ENCODE measurements at regions not wholly inside any gene's neighbourhood (a gene's known extent, or its start where the extent isn't known, plus 50 kb on each side); places are given as distances from the start of the nearest gene placed in this dataset.

DNA sequence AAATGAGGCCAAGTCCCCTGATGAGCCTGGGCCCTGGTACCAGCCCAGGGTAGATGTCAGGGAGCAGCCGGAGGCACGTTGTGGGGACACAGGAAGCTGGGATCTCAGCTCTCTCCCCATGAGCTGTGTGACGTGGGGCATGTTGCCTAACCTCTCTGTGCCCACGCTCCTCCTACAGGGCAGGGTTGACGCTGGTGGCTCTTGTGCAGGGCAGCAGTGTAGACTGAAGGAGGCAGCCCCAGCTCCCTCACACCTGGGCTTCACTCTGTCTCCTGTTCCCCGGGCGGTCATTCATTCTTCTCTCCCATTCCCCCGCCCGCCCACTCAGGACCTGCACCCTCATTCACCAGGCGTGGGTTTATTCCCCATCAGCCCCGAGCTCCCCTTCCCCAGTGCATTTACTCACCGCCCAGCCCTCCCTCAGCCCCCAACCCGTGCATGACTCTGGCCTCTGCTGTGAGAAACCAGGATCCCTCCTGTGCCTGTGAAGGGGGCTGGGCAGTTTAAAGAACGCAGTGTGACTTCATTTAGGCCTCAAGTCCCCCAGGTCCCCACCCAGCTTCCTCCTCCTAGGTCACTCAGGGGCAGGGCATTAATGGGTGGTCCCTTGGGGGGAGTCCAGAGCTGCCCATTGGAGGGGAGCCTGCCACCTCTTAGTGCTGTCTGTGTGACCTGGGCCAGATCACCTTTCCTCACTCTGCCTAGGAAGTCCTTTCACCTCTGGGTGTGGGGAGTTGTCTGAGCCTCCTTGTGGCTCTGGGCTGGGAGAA is 285.7 kb downstream of the PTPRU start (continued):
- TF ChIP-seq CTCF (IDR thresholded peaks at IDR 0.05 in 2 of 3, conservative IDR thresholded peaks at IDR 0.05 in 1 of 3; ENCODE audit: borderline replicate concordance in 1 of 3, insufficient read depth in 1 of 3, low read depth in 2 of 3, low read length in 2 of 3) (no peak), ELF1 (IDR thresholded peaks at IDR 0.05; ENCODE audit: borderline replicate concordance, low read depth) (no peak)
- TF ChIP-seq, protein P1, sequence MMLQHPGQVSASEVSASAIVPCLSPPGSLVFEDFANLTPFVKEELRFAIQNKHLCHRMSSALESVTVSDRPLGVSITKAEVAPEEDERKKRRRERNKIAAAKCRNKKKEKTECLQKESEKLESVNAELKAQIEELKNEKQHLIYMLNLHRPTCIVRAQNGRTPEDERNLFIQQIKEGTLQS (IDR thresholded peaks at IDR 0.05) = no peak

DNA sequence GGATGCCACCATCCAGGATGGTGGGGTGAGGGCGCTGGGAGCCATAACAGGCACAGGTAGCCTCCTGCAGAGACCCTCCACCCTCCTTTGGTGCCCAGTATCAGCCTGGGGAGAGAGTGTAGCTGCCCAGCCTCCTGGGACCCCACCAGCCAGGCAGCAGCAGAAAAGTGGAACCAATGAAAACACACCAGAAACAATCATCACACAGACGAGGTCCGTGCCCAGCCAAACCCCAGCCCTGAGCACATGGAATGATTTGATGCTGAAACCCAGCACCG is 285.1 kb downstream of the PTPRU start:
- POLR2A ChIA-PET = no interaction called here
- TF ChIP-seq RAD21 (IDR thresholded peaks at IDR 0.05; ENCODE audit: low read depth) (no peak), CBX3 (IDR thresholded peaks at IDR 0.05; ENCODE audit: low read depth) (no peak), FOSL1 (IDR thresholded peaks at IDR 0.05; ENCODE audit: low read depth) (no peak), CTCF (IDR thresholded peaks at IDR 0.05 in 2 of 3, conservative IDR thresholded peaks at IDR 0.05 in 1 of 3; ENCODE audit: borderline replicate concordance in 1 of 3, insufficient read depth in 1 of 3, low read depth in 2 of 3, low read length in 2 of 3) (no peak), POLR2A (IDR thresholded peaks at IDR 0.05; ENCODE audit: borderline replicate concordance, extremely low read depth, insufficient read depth, insufficient read length) (no peak), ELF1 (IDR thresholded peaks at IDR 0.05; ENCODE audit: borderline replicate concordance, low read depth) (no peak), ZFX (IDR thresholded peaks at IDR 0.05) (no peak), TCF7L2 (IDR thresholded peaks at IDR 0.05; ENCODE audit: borderline replicate concordance, extremely low read depth, insufficient read depth, insufficient read length) (no peak), POLR2AphosphoS5 (IDR thresholded peaks at IDR 0.05; ENCODE audit: low read depth, low read length) (no peak), EZH2phosphoT487 (IDR thresholded peaks at IDR 0.05; ENCODE audit: borderline replicate concordance) (no peak), EGR1 (IDR thresholded peaks at IDR 0.05; ENCODE audit: low read depth) (no peak), SIN3A (IDR thresholded peaks at IDR 0.05; ENCODE audit: low read depth) (no peak)
- TF ChIP-seq, protein P1 (IDR thresholded peaks at IDR 0.05) = no peak
- no peak for DNase-seq (ENCODE audit: low read depth, low spot score)
- Histone ChIP-seq H3K79me2 (ENCODE audit: insufficient read depth, low read length) (no peaks in the 10 kb centered on the region), H3K9me3 (ENCODE audit: control insufficient read depth in 1 of 2, insufficient read depth in 1 of 2, low read depth in 1 of 2, low read length in 2 of 2) (no peaks in the 10 kb centered on the region), H3K27ac (ENCODE audit: low read depth, low read length) (no peak overlapping the region), H3K27me3 (ENCODE audit: insufficient read depth, low read length) (peaks cover 5% of the 10 kb centered on the region; the same call in 1 of the 2 replicates), H3K4me1 (ENCODE audit: control insufficient read depth in 1 of 2, insufficient read depth in 2 of 2, low read length in 2 of 2) (peaks cover 0 to 5% of the 10 kb centered on the region in 2 experiments; a peak in 1 of 4 replicates), H3K4me3 (replicated peaks in 1 of 2; ENCODE audit: low read depth in 1 of 2, low read length in 2 of 2) (no peak overlapping the region), H2AFZ (ENCODE audit: low read depth, low read length, poor library complexity, severe bottlenecking) (no peak overlapping the region), H3K9me2 (ENCODE audit: insufficient read depth) (no peaks in the 10 kb centered on the region), H3K36me3 (ENCODE audit: control insufficient read depth in 1 of 2, insufficient read depth in 2 of 2, low read length in 2 of 2) (no peaks in the 10 kb centered on the region), H4K20me1 (ENCODE audit: insufficient read depth) (no peaks in the 10 kb centered on the region), H3K9ac (ENCODE audit: low read length) (no peak overlapping the region), H3K4me2 (ENCODE audit: low read length) (no peak overlapping the region)
- intact Hi-C loops (cut with micrococcal nuclease) = no loop called here
- CTCF ChIA-PET = no interaction called here
- RAD21 ChIA-PET (ENCODE audit: low non-redundant PET in 1 of 2, low total read pairs in 2 of 2, uncharacterized antibody in 2 of 2, unreplicated experiment in 2 of 2) = no interaction called here
- BruUV-seq (replicated peaks) = no TSS peak
- ATAC-seq = no peak

Data from HCT116 (cell line).